BE2C (cell line): ENCODE measurements at regions not wholly inside any gene's neighbourhood (a gene's known extent, or its start where the extent isn't known, plus 50 kb on each side); places are given as distances from the start of the nearest gene placed in this dataset.
"Not testable (repeated sequence)": the region's sequence is repeated elsewhere in the genome, so short reads cannot be mapped to it uniquely, and the experiment has no call there.

Experiments
- DNase-seq: peaks from one replicate; pipeline ENCODE4 v3.0.0-alpha.2; 2020
- H3K27me3 ChIP-seq: fragments of 250-450 bp; sonication (Bioruptor Pico); 2 replicates; pipeline ENCODE4 v1.5.1; 2020; ENCODE audit warnings: mild to moderate bottlenecking
- H3K36me3 ChIP-seq: fragments of 250-450 bp; sonication (Bioruptor Pico); 2 replicates; pipeline ENCODE4 v1.5.1; 2020; ENCODE audit warnings: mild to moderate bottlenecking
- H3K4me1 ChIP-seq: fragments of 250-450 bp; sonication (Bioruptor Pico); 2 replicates; pipeline ENCODE4 v1.5.1; 2020
- H3K4me3 ChIP-seq: 2 replicates; pipeline ENCODE4 v1.5.1; 2011; ENCODE audit warnings: low read depth, low read length
- H3K9me3 ChIP-seq: fragments of 250-450 bp; sonication (Bioruptor Pico); 2 replicates; pipeline ENCODE4 v1.5.1; 2020
- CTCF ChIP-seq: IDR thresholded peaks from 2 replicates; pipeline ENCODE4 v1.5.1; 2012; ENCODE audit warnings: mild to moderate bottlenecking, low read depth, low read length

- TF ChIP-seq CTCF, result no peak
- Histone ChIP-seq H3K36me3 (no peaks in the 10 kb centered on the region), H3K27me3 (no peaks in the 10 kb centered on the region; the same call in 1 of the 2 replicates), H3K9me3 (no peaks in the 10 kb centered on the region), H3K4me1 (no peaks in the 10 kb centered on the region), H3K4me3 (no peak overlapping the region)
- DNase-seq, result no peak
These were observed 57.0 kb downstream of the MSTN start for GRCh38 chr2:190005513-190005912.

- H3K27me3 ChIP-seq, result no peaks in the 10 kb centered on the region; the same call in 1 of the 2 replicates
- TF ChIP-seq CTCF, result no peak
- DNase-seq, result no peak
These were observed 62.9 kb downstream of the MSTN start for GRCh38 chr2:189999661-190000060.

DNA sequence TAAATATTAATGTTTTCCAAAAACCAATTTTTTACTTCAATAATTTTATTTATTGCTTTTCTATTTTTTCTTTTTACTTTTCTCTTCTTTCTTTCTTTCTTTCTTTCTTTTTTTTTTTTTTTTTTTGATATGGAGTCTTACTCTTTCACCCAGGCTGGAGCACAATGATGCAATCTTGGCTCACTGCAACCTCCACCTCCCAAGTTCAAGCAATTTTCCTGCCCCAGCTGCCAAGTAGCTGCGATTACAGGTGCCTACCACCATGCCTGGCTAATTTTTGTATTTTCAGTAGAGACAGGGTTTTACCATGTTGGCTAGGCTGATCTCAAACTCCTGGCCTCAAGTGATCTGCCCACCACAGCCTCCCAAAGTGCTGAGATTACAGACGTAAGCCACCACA is 63.9 kb downstream of the MSTN start:
- DNase-seq, H3K4me1 ChIP-seq, H3K4me3 ChIP-seq, H3K27me3 ChIP-seq, H3K9me3 ChIP-seq, H3K36me3 ChIP-seq: not testable (repeated sequence)

More at GRCh38 chr2:189999661-190000060, 62.9 kb downstream of the MSTN start:
- Histone ChIP-seq H3K9me3 (no peaks in the 10 kb centered on the region), H3K4me1 (no peaks in the 10 kb centered on the region), H3K4me3 (no peak overlapping the region), H3K36me3 (no peaks in the 10 kb centered on the region)

- Histone ChIP-seq H3K27me3 (no peaks in the 10 kb centered on the region; the same call in 1 of the 2 replicates), H3K36me3 (no peaks in the 10 kb centered on the region), H3K4me1 (no peaks in the 10 kb centered on the region), H3K4me3 (no peak overlapping the region), H3K9me3 (no peaks in the 10 kb centered on the region)
- DNase-seq, result no peak
- TF ChIP-seq CTCF, result no peak
These were observed 65.5 kb downstream of the MSTN start for GRCh38 chr2:189997016-189997415.

- TF ChIP-seq CTCF, result no peak
- H3K27me3 ChIP-seq, result no peaks in the 10 kb centered on the region
- no peaks in the 10 kb centered on the region for H3K9me3 ChIP-seq
- H3K36me3 ChIP-seq, result no peaks in the 10 kb centered on the region
- H3K4me3 ChIP-seq, result no peak overlapping the region
- no peak for DNase-seq
- H3K4me1 ChIP-seq, result no peaks in the 10 kb centered on the region
These were observed 66.8 kb downstream of the MSTN start for GRCh38 chr2:189995679-189996078.

DNA sequence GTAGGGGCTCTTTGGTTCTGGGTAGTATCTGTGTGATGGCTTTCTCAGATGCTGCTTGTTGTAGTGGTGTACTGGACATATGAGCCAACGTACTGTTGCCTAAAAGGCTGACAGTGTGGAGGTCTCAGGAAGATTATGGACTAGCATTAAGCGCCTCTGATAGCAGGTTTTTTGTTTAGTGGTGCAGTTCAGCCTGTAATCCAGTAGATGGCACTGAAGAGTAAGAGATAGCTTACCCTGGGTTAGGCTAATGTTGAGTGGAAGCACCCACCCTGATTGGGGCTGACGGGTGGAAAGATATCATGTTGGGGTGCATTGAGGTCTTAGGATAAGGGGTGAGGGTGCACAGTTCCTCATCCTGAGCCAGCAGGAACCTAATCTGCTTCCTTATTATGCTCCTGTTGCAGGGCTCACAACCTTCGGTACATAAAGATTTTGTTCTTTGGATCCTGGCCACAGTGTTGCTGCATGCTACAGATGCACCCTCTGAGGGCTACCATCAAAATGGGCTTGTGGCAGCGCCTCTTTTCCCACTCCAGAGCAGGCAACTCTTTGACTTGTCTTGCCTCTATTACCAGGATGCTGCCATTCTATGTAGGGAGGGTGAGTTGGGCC is 79.6 kb downstream of the MSTN start:
- Histone ChIP-seq H3K36me3 (no peaks in the 10 kb centered on the region), H3K27me3 (no peaks in the 10 kb centered on the region), H3K4me3 (no peak overlapping the region), H3K9me3 (no peaks in the 10 kb centered on the region), H3K4me1 (no peaks in the 10 kb centered on the region)
- peak; percentile 91 for TF ChIP-seq CTCF
- DNase-seq, result peak; percentile 12
